ENCODE measurements at regions not wholly inside any gene's neighbourhood (a gene's known extent, or its start where the extent isn't known, plus 50 kb on each side); places are given as distances from the start of the nearest gene placed in this dataset.

GRCh38 chr12:67783393-67783792 lies 134.8 kb downstream of the DYRK2 start:
- H4K5ac ChIP-seq (ENCODE audit: insufficient read length, low read depth, low read length), result no peak overlapping the region
- H4K8ac ChIP-seq (ENCODE audit: extremely low read depth, insufficient read depth, low read length), result no peak overlapping the region
- no peak overlapping the region for H2BK120ac ChIP-seq (replicated peaks; ENCODE audit: low read depth, low read length)
- H4K20me1 ChIP-seq (replicated peaks in 1 of 2; ENCODE audit: control insufficient read depth in 1 of 2, insufficient read depth in 2 of 2, low read length in 2 of 2), result no peaks in the 10 kb centered on the region
- DNase-seq (ENCODE audit: low read depth in 1 of 2, low spot score in 2 of 2), result no peak
- WGBS, 2 experiments (ENCODE audit: extremely low coverage in 1 of 2, insufficient coverage in 1 of 2, insufficient read length in 1 of 2, insufficient replicate concordance in 2 of 2, low coverage in 1 of 2, low lambda C conversion rate in 2 of 2, missing lambda C conversion rate in 1 of 2), result 86% methylated on average over 1 of the region's 1 CpG; no CpG with 5 or more reads in 1 of the 2 experiments
- H3K79me2 ChIP-seq (ENCODE audit: control insufficient read depth in 1 of 2, insufficient read depth in 2 of 2, low read length in 2 of 2), result no peaks in the 10 kb centered on the region
- no peak overlapping the region for H2BK20ac ChIP-seq (ENCODE audit: low read length)
- H3K9me3 ChIP-seq (ENCODE audit: insufficient read depth in 2 of 2, low read depth in 1 of 2, low read length in 1 of 2), result no peaks in the 10 kb centered on the region
- no peak overlapping the region for H3K14ac ChIP-seq (ENCODE audit: insufficient read length)
- FAIRE-seq, result no peak
- no peak overlapping the region for H3K4ac ChIP-seq (replicated peaks; ENCODE audit: insufficient read length, low read depth, low read length)
- H2AK5ac ChIP-seq (ENCODE audit: low read depth, low read length), result no peak overlapping the region
- H3K56ac ChIP-seq (replicated peaks; ENCODE audit: insufficient read length, low read depth, low read length), result no peak overlapping the region
- H2BK12ac ChIP-seq (ENCODE audit: low read depth, low read length), result no peak overlapping the region
- H3K4me2 ChIP-seq (ENCODE audit: insufficient read depth in 1 of 2, low read depth in 2 of 2, low read length in 2 of 2), result no peak overlapping the region
- CTCF ChIA-PET (ENCODE audit: partially characterized antibody), result interaction anchor here (0.6 to 1.0 kb wide), 2 partner anchors 9 to 67 kb away, joined by 3 read pairs; no protein-coding TSS in a partner anchor
- H3K4me1 ChIP-seq (replicated peaks in 1 of 4; ENCODE audit: control insufficient read depth in 3 of 4, insufficient read depth in 4 of 4, low read length in 3 of 4), result no peaks in the 10 kb centered on the region
- no peak overlapping the region for H2BK5ac ChIP-seq (ENCODE audit: low read depth, low read length)
- H2AFZ ChIP-seq (ENCODE audit: low read length), result no peak overlapping the region
- H3K23ac ChIP-seq (ENCODE audit: insufficient read length), result no peak overlapping the region
- no peaks in the 10 kb centered on the region for H3K36me3 ChIP-seq (ENCODE audit: control insufficient read depth in 2 of 4, insufficient read depth in 4 of 4, low read length in 3 of 4)
- no peak for TF ChIP-seq CHD1 (IDR thresholded peaks at IDR 0.05; ENCODE audit: low read depth, low read length)
- TF ChIP-seq BACH1 (IDR thresholded peaks at IDR 0.05; ENCODE audit: low read length), result no peak
- TF ChIP-seq BCL11A (IDR thresholded peaks at IDR 0.05; ENCODE audit: low read depth in 2 of 2, low read length in 2 of 2), result no peak
- no peak for TF ChIP-seq KDM4A (IDR thresholded peaks at IDR 0.05; ENCODE audit: low read depth, low read length, severe bottlenecking)
- TF ChIP-seq JUND (IDR thresholded peaks at IDR 0.05; ENCODE audit: low read length), result no peak
- TF ChIP-seq SUZ12 (IDR thresholded peaks at IDR 0.05; ENCODE audit: low read length), result no peak
- TF ChIP-seq SIX5 (IDR thresholded peaks at IDR 0.05; ENCODE audit: low read depth, low read length), result no peak
- no peak for TF ChIP-seq RXRA (IDR thresholded peaks at IDR 0.05; ENCODE audit: insufficient read depth, low read depth, low read length)
- no peak for TF ChIP-seq NRF1 (IDR thresholded peaks at IDR 0.05; ENCODE audit: low read depth, low read length)
- TF ChIP-seq BRCA1 (IDR thresholded peaks at IDR 0.05; ENCODE audit: low read depth, low read length), result no peak
- no peak overlapping the region for H4K91ac ChIP-seq (replicated peaks; ENCODE audit: insufficient read length, low read length)
- no peak overlapping the region for H3K4me3 ChIP-seq (ENCODE audit: extremely low read depth in 1 of 4, insufficient read depth in 2 of 4, low read depth in 3 of 4, low read length in 4 of 4)
- no peak overlapping the region for H2BK15ac ChIP-seq (ENCODE audit: low read length)
- POLR2A ChIA-PET (ENCODE audit: partially characterized antibody), result no interaction called here
- H3K27me3 ChIP-seq (replicated peaks in 1 of 4; ENCODE audit: control insufficient read depth in 3 of 4, extremely low read depth in 1 of 4, insufficient read depth in 3 of 4, low read length in 3 of 4), result no peaks in the 10 kb centered on the region
- H3K18ac ChIP-seq (ENCODE audit: extremely low read depth, low read length), result no peak overlapping the region
- H3K9ac ChIP-seq (replicated peaks in 1 of 4; ENCODE audit: extremely low read depth in 1 of 4, low read depth in 3 of 4, low read length in 3 of 4), result no peak overlapping the region
- no peak overlapping the region for H3K27ac ChIP-seq (ENCODE audit: low read depth, low read length)
- no peaks in the 10 kb centered on the region for H3K79me1 ChIP-seq (ENCODE audit: low read depth, low read length)
- H3K23me2 ChIP-seq (ENCODE audit: low read depth, low read length), result no peaks in the 10 kb centered on the region

Measured in H1 (cell line).